H1 (cell line): ENCODE measurements at regions not wholly inside any gene's neighbourhood (a gene's known extent, or its start where the extent isn't known, plus 50 kb on each side); places are given as distances from the start of the nearest gene placed in this dataset.

ENCODE experiments used
- TF ChIP-seq, protein P1 (sequence below): IDR thresholded peaks from 2 replicates; pipeline ENCODE4 v1.6.1; 2011; ENCODE audit warnings: low read depth, mild to moderate bottlenecking, low read length; ENCODE audit not compliant: insufficient read depth

DNA sequence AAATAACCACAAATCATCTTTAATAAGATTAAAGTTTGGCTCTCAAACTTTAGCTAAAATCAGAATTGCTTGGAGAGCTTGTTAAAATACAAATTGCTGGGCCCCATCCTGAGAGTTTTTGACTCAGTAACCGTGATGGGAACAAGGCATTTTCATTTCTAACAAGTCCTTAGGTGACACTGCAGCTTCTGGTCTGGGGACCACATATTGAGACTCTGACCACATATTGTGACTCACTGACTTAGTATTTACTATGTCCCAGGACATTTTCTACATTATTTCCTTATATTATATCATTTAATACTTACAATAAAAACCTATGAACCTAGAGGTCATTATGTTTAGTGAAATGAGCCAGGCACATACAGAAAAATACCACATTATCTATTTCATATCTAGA lies 164.5 kb downstream of the ZMAT3 start (continued):
- TF ChIP-seq, protein P1, sequence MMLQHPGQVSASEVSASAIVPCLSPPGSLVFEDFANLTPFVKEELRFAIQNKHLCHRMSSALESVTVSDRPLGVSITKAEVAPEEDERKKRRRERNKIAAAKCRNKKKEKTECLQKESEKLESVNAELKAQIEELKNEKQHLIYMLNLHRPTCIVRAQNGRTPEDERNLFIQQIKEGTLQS, result no peak
